Body of pancreas (tissue), 4 donors: ENCODE measurements at regions not wholly inside any gene's neighbourhood (a gene's known extent, or its start where the extent isn't known, plus 50 kb on each side); places are given as distances from the start of the nearest gene placed in this dataset.

ENCODE experiments used
- ATAC-seq: fragments of 150-250 bp; one replicate; pipeline ENCODE4 v1.9.1; 2016
- DNase-seq, 4 donors: peaks; one replicate each; pipeline ENCODE4 v3.0.0-alpha.2; 2019
- H3K27ac ChIP-seq, 4 donors: fragments of 200-600 bp; sonication (generic); 1 replicate in 3 of 4; 2 replicates in 1 of 4; pipeline versions ENCODE4 v1.5.1 to v1.6.1; 2016 to 2019; ENCODE audit warnings: mild to moderate bottlenecking in 1 of 4, mixed read lengths in 1 of 4, moderate library complexity in 1 of 4
- H3K27me3 ChIP-seq, 2 donors: fragments of 200-600 bp; sonication (generic); one replicate each; pipeline ENCODE4 v1.6.0; 2016; ENCODE audit warnings: mild to moderate bottlenecking in 1 of 2
- H3K36me3 ChIP-seq, 2 donors: fragments of 200-600 bp; sonication (generic); replicated peaks in 1 of 2; 2 replicates each; pipeline ENCODE4 v1.5.1; 2016; ENCODE audit warnings: low read depth in 2 of 2; ENCODE audit not compliant: insufficient read depth in 1 of 2
- H3K4me1 ChIP-seq: fragments of 200-600 bp; sonication (generic); one replicate; pipeline ENCODE4 v1.6.0; 2016
- H3K4me3 ChIP-seq, 2 donors: fragments of 200-600 bp; sonication (generic); 1 replicate in 1 of 2; 2 replicates in 1 of 2; pipeline ENCODE4 v1.5.1; 2016 to 2019
- H3K9me3 ChIP-seq, 3 donors: fragments of 200-600 bp; sonication (generic); 1 replicate in 2 of 3; 2 replicates in 1 of 3; pipeline ENCODE4 v1.5.1; 2016
- POLR2A ChIP-seq, 3 donors: fragments of 450-650 bp; IDR thresholded peaks; one replicate each; pipeline ENCODE4 v1.6.1; 2016; ENCODE audit warnings: antibody characterized with exemption in 3 of 3, mild to moderate bottlenecking in 2 of 3
- WGBS, 2 donors: methylation state at CpG; one replicate each; pipeline ENCODE4 v1.1.5; 2017; 5-methylcytosine and 5-hydroxymethylcytosine counted together
- intact Hi-C: fragments of 100-400 bp; cut with DNase I; formaldehyde crosslinking; loops from one replicate; pipeline ENCODE4 v1.15.1; 2023
- TF ChIP-seq, protein P1 (sequence below), 7 experiments: fragments of 450-650 bp in 4 of 7; fragments of 200-600 bp in 3 of 7; sonication (generic) in 3 of 7; IDR thresholded peaks; one replicate each; pipeline ENCODE4 v1.5.1; 2016 to 2019; ENCODE audit warnings: antibody characterized with exemption in 7 of 7

- Histone ChIP-seq H3K27me3 (no peaks in the 10 kb centered on the region), H3K9me3 (no peaks in the 10 kb centered on the region), H3K27ac (no peak overlapping the region), H3K4me3 (no peak overlapping the region), H3K36me3 (no peaks in the 10 kb centered on the region), H3K4me1 (no peaks in the 10 kb centered on the region)
- ATAC-seq, result no peak
- intact Hi-C loops, result no loop called here
- no peak for DNase-seq
- TF ChIP-seq POLR2A (IDR thresholded peaks at IDR 0.05), result no peak
- TF ChIP-seq, protein P1, sequence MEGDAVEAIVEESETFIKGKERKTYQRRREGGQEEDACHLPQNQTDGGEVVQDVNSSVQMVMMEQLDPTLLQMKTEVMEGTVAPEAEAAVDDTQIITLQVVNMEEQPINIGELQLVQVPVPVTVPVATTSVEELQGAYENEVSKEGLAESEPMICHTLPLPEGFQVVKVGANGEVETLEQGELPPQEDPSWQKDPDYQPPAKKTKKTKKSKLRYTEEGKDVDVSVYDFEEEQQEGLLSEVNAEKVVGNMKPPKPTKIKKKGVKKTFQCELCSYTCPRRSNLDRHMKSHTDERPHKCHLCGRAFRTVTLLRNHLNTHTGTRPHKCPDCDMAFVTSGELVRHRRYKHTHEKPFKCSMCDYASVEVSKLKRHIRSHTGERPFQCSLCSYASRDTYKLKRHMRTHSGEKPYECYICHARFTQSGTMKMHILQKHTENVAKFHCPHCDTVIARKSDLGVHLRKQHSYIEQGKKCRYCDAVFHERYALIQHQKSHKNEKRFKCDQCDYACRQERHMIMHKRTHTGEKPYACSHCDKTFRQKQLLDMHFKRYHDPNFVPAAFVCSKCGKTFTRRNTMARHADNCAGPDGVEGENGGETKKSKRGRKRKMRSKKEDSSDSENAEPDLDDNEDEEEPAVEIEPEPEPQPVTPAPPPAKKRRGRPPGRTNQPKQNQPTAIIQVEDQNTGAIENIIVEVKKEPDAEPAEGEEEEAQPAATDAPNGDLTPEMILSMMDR (IDR thresholded peaks at IDR 0.05), result no peak
- WGBS, 2 donors, result 73 to 79% methylated on average over 10 of the region's 10 CpGs
These were observed 175.2 kb upstream of the AFDN start for GRCh38 chr6:167651318-167652041.

GRCh38 chr6:167652042-167652700 is 174.5 kb upstream of the AFDN start:
- Histone ChIP-seq H3K27ac (no peak overlapping the region), H3K4me3 (no peak overlapping the region), H3K9me3 (no peaks in the 10 kb centered on the region), H3K36me3 (no peaks in the 10 kb centered on the region), H3K4me1 (no peaks in the 10 kb centered on the region), H3K27me3 (no peaks in the 10 kb centered on the region)
- DNase-seq (no peak), ATAC-seq (no peak)
- WGBS, 2 donors, result 79 to 84% methylated on average over 22 to 23 of the region's 23 CpGs
- intact Hi-C loops, result no loop called here
- TF ChIP-seq POLR2A (IDR thresholded peaks at IDR 0.05), result no peak
- TF ChIP-seq, protein P1 (IDR thresholded peaks at IDR 0.05), result no peak

- intact Hi-C loops, result no loop called here
- TF ChIP-seq, protein P1 (IDR thresholded peaks at IDR 0.05), result no peak
- no peak for TF ChIP-seq POLR2A (IDR thresholded peaks at IDR 0.05)
- ATAC-seq, result no peak
These were observed 174.0 kb upstream of the AFDN start for GRCh38 chr6:167652701-167653095.

GRCh38 chr6:167653561-167653960 is 173.2 kb upstream of the AFDN start:
- Histone ChIP-seq H3K36me3 (no peaks in the 10 kb centered on the region), H3K4me1 (no peaks in the 10 kb centered on the region), H3K27me3 (no peaks in the 10 kb centered on the region), H3K27ac (no peak overlapping the region), H3K9me3 (no peaks in the 10 kb centered on the region), H3K4me3 (no peak overlapping the region)
- ATAC-seq (no peak), DNase-seq (no peak)
- intact Hi-C loops, result no loop called here
- TF ChIP-seq, protein P1 (IDR thresholded peaks at IDR 0.05), result no peak
- no peak for TF ChIP-seq POLR2A (IDR thresholded peaks at IDR 0.05)
- 88 to 90% methylated on average over 22 to 23 of the region's 23 CpGs for WGBS, 2 donors

More at GRCh38 chr6:167652701-167653095, 174.0 kb upstream of the AFDN start:
- 71 to 75% methylated on average over 13 of the region's 13 CpGs for WGBS, 2 donors
- DNase-seq, result no peak
- H3K27me3 ChIP-seq, result no peaks in the 10 kb centered on the region
- H3K4me3 ChIP-seq, result no peak overlapping the region
- H3K4me1 ChIP-seq, result no peaks in the 10 kb centered on the region
- H3K36me3 ChIP-seq, result no peaks in the 10 kb centered on the region
- no peak overlapping the region for H3K27ac ChIP-seq
- H3K9me3 ChIP-seq, result no peaks in the 10 kb centered on the region
